ENCODE measurements at regions not wholly inside any gene's neighbourhood (a gene's known extent, or its start where the extent isn't known, plus 50 kb on each side); places are given as distances from the start of the nearest gene placed in this dataset.

- H3K4me3 ChIP-seq (ENCODE audit: low read depth, low read length): no peak overlapping the region
- TF ChIP-seq CTCF (IDR thresholded peaks at IDR 0.05; ENCODE audit: insufficient read depth, low read depth, low read length, missing control alignments): no peak
- no peak for DNase-seq (ENCODE audit: low read depth)
These were observed 182.5 kb downstream of the GXYLT1 start for GRCh38 chr12:41962171-41962572.

- DNase-seq (ENCODE audit: low read depth): no peak
- H3K4me3 ChIP-seq (ENCODE audit: low read depth, low read length): no peak overlapping the region
- TF ChIP-seq CTCF (IDR thresholded peaks at IDR 0.05; ENCODE audit: insufficient read depth, low read depth, low read length, missing control alignments): no peak
These were observed 185.4 kb downstream of the GXYLT1 start for GRCh38 chr12:41959271-41959670.

DNA sequence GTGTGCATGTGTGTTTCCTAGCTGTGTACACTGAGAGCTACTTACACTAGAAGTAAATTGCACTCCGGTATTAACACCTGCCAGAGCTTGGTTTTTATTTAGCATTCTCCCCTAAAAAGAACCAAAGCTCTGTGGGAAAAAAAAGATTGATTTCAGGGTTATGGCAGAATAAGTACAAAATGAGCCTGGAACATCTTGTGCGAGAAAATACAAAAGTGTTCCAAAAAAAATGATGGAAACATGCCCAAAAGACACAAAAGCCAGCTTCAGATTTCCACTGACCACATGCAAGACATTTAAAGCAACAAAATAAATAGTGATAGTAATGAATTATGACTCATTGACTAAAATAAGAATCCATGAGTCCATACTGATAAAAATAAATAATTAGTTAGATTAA lies 188.3 kb downstream of the GXYLT1 start:
- TF ChIP-seq CTCF (IDR thresholded peaks at IDR 0.05; ENCODE audit: insufficient read depth, low read depth, low read length, missing control alignments): no peak
- DNase-seq (ENCODE audit: low read depth): no peak
- H3K4me3 ChIP-seq (ENCODE audit: low read depth, low read length): no peak overlapping the region

DNA sequence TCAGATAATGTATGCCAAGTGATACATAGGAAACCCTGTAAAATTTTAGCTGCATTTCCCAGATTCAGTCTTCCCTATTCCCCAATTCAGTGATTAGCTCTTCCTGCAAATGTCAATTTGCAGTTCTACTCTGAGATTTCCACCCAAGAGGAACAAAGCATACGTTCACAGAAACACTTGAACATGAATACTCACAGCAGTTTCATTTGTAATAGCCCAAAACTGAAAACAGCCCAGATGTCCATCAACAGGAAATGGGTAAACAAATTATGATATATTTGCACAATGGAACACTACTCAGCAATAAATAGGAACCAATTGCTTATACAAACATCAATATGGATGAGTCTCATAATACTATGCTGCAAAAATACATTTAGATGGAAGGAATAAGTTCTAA lies 194.2 kb downstream of the GXYLT1 start:
- DNase-seq (ENCODE audit: low read depth): peak; percentile 35
- H3K4me3 ChIP-seq (ENCODE audit: low read depth, low read length): no peak overlapping the region
- no peak for TF ChIP-seq CTCF (IDR thresholded peaks at IDR 0.05; ENCODE audit: insufficient read depth, low read depth, low read length, missing control alignments)

DNA sequence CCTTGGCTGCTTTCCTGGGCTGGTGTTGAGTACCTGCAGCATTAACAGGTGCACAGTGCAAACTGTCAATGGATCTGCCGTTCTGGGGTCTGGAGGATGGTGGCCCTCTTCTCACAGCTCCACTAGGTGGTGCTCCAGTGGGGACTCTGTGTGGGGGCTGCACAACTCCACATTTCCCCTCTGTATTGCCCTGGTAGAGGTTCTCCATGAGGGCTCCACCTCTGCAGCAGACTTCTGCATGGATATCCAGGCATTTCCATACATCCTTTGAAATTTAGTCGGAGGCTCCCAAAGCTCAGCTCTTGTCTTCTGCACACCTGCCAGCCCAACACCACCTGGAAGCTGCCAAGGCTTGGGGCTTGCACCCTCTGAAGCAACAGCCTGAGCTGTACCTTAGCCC lies 198.6 kb downstream of the GXYLT1 start:
- DNase-seq (ENCODE audit: low read depth): no peak
- no peak for TF ChIP-seq CTCF (IDR thresholded peaks at IDR 0.05; ENCODE audit: insufficient read depth, low read depth, low read length, missing control alignments)
- H3K4me3 ChIP-seq (ENCODE audit: low read depth, low read length): no peak overlapping the region

GRCh38 chr12:41944216-41944615 lies 200.5 kb downstream of the GXYLT1 start:
- TF ChIP-seq CTCF (IDR thresholded peaks at IDR 0.05; ENCODE audit: insufficient read depth, low read depth, low read length, missing control alignments): no peak
- DNase-seq (ENCODE audit: low read depth): no peak
- no peak overlapping the region for H3K4me3 ChIP-seq (ENCODE audit: low read depth, low read length)

DNA sequence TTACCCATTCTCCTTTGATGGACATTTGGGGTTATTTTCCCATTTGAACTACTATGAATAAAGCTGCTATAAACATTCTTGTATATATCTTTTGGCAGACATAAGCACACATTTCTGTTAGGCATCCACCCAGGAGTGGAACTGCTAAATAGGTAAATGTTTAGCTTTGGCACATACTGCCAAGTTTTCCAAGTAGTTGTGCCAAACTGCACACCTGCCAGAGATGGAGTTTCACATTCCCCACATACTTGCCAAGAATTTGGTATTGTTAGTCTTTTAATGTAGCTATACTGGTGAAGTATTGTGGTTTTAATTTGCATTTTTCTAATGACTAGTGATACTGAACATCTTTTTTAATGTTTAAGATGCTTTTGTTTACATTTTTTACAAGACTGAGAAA lies 201.0 kb downstream of the GXYLT1 start:
- H3K4me3 ChIP-seq (ENCODE audit: low read depth, low read length): no peak overlapping the region
- DNase-seq (ENCODE audit: low read depth): no peak
- no peak for TF ChIP-seq CTCF (IDR thresholded peaks at IDR 0.05; ENCODE audit: insufficient read depth, low read depth, low read length, missing control alignments)
